Loucy (cell line): ENCODE measurements at regions not wholly inside any gene's neighbourhood (a gene's known extent, or its start where the extent isn't known, plus 50 kb on each side); places are given as distances from the start of the nearest gene placed in this dataset.

Source experiments
- CTCF ChIP-seq: fragments of 200-600 bp; sonication (generic); conservative IDR thresholded peaks from 2 replicates; pipeline ENCODE4 v1.5.1; 2014; ENCODE audit warnings: mild to moderate bottlenecking, antibody characterized with exemption, low read length
- EZH2phosphoT487 ChIP-seq: fragments of 200-600 bp; IDR thresholded peaks from 2 replicates; pipeline ENCODE4 v1.6.1; 2018; ENCODE audit warnings: antibody characterized with exemption, mild to moderate bottlenecking, moderate library complexity, borderline replicate concordance

DNA sequence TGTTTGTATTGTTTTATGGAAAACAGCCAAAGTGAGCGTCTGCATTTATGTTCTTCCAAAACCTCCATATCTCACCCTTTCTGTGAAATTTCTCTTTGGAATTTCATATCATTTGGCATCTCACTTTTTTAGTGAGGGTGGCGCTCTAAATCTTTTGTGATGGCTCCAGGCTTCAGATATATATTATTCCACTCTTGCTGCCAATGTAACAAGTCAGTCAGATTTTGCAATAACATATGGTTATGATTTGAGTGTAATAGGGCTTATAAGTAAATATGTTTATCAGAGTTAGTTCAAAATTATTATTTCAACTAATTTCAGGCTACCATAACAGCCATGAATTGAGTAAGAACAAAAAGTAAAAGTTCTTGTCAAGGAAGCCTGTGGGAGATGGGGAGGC lies 314.7 kb downstream of the PDGFC start:
- TF ChIP-seq CTCF (no peak), EZH2phosphoT487 (no peak)
